ENCODE measurements at regions not wholly inside any gene's neighbourhood (a gene's known extent, or its start where the extent isn't known, plus 50 kb on each side); places are given as distances from the start of the nearest gene placed in this dataset.
A peak's percentile ranks its signal among the peaks of the same experiment; 100 is the strongest.

GRCh38 chr15:70226337-70226980 lies 128.7 kb upstream of the TLE3 start:
- no peak for DNase-seq (ENCODE audit: low read depth)

DNA sequence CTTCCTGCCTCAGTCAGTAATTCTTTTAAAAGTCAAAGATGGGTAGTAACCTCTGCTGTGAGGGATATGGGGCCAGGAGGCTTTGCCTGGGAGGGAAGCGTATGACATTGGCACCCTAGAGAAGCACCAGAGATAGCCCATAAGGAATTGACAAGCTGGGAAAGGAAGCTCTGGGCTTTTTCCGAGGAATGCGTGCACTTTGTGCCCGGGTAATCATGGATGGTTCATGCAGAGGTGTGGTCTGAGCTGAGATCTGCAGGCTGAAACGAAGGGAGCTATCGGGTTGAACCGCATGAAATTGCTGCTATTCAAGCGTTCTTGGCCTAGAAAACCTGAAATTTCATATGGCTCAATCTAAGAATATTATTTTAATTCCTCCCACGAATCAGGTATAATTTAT lies 127.7 kb upstream of the TLE3 start:
- no peak for DNase-seq (ENCODE audit: low read depth)

DNA sequence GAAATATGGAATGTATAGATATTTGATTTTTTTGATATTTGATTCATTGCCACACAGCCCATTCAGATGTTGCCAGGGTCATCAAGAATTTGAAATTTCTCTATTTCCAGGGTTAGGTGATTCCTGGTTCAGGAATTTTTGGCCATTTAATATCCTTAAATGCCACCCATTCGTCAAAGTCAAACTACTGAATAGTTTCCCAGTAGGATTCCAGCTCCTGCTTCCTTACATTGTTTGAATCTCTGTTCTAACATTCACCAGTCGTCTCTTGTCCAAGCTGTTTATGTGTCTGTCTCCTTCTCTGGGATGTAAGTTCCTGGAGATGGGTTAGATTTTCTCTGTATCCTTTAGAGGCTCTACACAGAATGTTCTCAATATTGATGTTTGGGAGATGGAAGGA lies 124.9 kb upstream of the TLE3 start:
- no peak for DNase-seq (ENCODE audit: low read depth)

GRCh38 chr15:70220490-70221096 lies 122.9 kb upstream of the TLE3 start:
- DNase-seq (ENCODE audit: low read depth) = no peak

DNA sequence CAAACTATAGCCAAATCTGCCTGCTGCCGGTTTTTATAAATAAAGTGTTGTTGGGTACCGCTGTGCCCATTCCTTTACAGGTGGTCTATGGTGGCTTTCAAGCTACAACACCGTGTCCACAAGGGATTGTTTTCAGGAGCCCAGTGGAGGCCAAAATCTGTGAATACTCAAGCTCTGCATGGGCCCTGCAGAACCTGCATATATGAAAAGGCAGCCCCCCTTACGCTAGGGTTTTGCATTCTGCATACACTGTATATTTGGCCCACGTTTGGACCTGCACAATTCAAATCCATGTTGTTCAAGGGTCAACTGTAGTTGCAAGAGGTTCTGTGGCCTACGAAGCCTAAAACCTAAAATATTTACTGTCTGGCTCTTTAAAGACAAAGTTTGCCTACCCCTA lies 122.2 kb upstream of the TLE3 start:
- DNase-seq (ENCODE audit: low read depth) = no peak

DNA sequence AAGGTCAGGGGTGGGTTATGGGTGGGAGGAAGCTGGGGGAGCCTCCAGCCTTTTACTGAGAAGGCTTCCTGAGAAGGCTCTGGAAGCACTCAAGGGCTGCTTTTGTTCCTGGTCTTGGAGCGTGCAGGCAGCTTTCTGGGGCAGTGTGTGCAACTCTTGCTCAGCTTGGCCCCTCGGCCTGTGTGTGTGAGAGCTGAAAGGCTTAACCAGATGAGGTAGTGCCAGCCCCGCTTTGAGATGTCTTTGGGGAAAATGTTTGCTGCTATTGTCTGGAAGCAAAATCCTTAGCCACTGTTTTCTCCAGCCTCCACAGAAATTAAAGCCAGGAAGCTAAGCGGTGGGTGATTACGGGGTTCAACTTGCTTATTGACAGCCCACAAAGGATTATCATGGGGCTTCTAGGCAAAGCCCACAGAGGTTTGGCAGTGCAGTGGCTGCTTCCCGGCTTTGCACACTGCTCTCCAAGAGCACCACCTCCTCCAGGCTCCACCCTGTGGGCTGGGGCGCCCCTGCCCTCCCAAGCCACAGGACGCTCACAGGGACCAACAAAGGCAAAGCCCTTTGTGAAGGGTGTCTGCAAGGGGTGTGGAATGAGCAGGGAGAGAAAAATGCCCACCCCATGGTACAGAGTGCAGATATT lies 121.7 kb upstream of the TLE3 start:
- DNase-seq (ENCODE audit: low read depth) = no peak

DNA sequence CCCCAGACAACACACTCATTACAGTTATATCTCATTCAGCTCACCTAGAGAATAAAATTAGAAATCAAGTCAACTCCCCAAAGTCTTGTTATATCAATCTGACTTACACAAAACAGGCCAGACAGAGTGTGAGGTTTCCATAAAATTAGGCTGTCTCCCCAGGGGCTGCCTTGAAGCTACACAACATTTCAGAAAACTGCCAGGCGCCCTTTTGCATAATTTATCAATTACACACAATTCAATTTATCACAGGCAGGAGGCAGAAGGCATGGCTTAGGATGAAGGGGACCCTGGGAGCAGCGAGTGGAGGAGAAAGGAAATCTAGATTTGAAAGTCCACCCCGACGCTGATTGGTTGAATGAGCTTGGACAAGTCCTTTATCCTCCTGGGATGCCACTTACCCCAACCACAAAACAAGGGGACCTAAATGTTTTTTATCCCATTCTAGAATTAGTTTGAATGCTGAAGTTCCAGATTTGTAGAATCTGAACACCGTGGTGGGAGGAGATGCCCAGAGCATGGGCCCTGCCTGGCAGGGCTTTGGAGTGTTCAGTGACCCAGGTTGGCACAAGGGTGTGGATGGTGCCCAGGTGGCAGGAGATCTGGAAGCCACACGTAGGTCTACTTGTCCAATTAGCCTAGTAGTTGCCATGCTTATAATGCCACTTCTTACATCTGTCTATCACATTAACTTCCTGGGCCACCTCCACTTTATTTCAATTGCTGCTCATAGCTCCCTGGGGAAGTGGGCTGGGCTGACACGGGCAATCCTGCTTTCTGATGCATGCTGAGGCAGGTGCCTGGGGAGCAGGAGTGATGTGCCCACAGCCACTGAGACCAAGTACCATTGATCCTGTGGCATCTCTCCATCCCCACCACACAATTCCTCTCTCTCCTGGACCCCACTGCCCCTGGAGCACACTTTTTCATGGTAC lies 119.8 kb upstream of the TLE3 start:
- DNase-seq (ENCODE audit: low read depth) = no peak

GRCh38 chr15:70215951-70216350 lies 118.2 kb upstream of the TLE3 start:
- no peak for DNase-seq (ENCODE audit: low read depth)

DNA sequence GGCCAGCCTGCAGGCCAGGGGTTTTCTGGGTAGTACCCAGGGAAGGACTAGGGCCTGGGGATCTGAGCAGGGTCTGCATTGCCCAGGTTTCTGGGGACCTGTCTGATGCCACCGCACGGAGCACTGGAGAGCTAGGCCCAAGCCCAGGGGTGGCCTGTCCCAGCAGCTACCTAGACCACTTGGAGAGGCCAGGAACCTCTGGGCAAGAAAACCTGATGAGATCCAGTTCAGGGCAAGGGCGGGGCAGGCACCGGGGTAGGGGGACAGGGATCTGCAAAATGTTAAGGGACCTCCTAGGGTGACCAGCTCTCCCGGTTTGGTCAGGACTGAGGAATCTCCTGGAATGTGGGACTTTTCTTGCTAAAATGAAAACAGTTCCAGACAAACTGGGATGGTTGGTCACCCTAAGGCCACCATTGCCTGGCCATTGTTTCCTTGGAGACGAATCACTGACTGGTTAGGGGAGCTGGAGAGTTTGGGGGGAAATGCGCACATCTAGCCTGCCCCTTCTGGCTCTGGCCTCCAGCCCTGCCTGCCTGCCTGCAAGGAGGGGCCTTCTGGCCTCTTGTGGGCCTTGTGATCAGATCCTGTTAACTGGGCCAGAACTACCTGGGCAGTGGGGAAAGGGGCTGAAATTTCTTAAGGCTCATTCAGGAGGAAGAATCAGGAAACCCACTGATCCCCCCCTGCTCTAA lies 117.4 kb upstream of the TLE3 start:
- no peak for DNase-seq (ENCODE audit: low read depth)

DNA sequence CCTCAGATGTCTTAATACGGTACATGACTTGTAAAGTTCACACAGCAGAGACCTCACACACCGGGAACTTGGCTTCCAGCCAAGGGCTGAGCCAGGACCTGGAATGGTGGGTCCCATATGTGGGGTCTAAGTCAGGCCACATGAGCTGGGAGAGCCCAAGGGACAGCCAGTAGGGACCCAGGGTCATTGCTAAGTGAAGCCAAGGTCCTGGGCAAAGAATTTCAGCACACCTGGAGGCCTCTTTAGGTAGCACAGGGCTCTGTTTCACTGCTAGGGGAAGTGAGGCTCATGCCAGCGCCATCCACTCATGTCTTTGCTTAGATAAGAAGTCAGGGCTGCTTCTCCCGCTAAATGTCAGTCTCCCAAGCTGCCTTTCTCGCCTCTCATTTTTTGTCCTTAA lies 116.6 kb upstream of the TLE3 start:
- no peak for DNase-seq (ENCODE audit: low read depth)

GRCh38 chr15:70213794-70214193 lies 116.1 kb upstream of the TLE3 start:
- no peak for DNase-seq (ENCODE audit: low read depth)

DNA sequence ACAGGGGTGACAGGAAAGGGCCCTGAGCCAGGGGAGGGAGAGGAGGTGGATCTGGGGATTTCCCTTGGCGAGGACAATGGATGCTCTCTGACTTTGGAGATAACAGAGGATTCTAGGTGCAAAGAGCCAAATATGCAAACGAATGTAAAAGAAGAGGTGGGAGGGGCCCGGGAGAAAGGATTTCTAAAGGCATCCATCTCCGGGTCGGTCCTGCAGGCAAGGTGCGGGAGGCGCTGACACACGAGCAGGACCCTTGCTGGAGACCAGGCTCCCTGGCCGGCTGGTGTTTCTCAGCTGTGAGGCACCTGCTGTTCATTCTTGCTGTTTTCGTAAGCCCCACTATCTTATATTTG lies 115.2 kb upstream of the TLE3 start:
- DNase-seq (ENCODE audit: low read depth) = no peak

DNA sequence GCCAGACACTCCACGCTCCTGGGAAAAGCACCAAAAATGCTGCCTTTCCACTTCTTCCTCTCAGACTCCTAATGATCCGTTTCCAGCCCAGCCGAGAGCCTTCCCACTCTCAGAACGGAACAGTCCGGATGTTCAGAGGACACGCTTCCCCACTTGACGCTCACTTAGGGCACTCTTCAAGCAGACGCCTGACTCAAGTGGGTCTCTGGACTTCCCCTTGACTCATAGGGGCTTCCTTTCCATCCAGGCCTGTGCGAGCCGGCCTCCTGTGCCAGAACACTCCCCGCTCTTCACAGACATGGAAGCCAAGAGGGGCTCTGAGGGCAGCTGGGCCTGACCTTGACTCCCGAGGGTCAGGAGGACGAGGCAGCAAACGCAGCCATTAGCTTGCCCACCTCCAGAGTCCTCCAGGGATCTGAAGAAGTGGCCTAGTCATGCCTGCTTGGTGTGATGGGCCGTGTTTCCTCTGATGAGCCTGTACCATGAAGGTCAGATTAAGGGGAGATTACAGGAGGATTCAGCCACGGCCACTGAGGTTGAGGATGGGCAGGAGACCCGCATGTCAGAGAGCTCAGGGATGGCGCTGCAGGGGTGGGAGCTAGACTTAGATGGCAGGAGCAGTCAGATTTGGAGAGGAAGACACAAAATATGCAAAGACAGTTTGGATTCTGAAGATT lies 114.7 kb upstream of the TLE3 start:
- DNase-seq (ENCODE audit: low read depth) = no peak

DNA sequence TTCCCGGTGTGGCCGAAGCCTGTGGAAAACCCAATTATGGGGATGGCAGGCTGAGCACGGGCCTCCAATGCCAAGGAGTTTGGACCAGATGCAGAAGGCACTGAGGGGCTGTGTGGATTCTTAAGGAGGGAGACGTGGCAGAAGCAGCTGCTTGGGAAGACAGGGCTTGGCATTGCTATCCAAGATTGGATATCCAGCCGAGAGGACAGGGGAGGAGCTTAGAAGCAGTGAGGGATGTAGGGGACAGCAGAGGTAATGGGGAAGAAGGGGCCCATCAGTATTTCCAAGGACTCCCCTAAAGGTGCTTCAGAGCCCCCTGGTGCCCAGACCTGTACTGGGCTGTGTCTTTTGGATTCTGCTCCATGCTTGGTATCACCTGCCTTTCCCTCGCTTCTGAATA lies 112.8 kb upstream of the TLE3 start:
- DNase-seq (ENCODE audit: low read depth) = no peak

- no peak for DNase-seq (ENCODE audit: low read depth)
These were observed 112.4 kb upstream of the TLE3 start for GRCh38 chr15:70210076-70210475.

- DNase-seq (ENCODE audit: low read depth) = no peak
These were observed 111.8 kb upstream of the TLE3 start for GRCh38 chr15:70209499-70209898.

GRCh38 chr15:70208332-70208731 lies 110.6 kb upstream of the TLE3 start:
- DNase-seq (ENCODE audit: low read depth) = no peak

DNA sequence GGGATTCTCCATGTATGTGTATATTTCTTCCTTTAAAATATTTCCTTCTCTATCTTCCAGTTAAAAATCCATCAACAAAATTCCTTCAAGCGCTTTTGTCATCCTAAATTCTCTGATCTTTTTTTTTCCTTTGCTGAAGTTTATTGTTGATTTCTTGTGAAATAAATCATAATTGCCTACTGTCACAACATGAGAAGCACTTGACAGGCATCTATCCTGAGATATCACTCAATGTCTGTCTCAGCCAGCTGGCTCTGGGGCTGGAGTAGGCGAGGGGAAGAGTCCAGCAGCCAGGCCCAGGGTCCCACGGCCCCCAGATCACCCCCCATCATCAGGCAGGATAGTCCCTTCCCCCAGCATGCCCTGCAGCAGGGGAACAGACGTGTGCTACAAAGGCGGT lies 109.0 kb upstream of the TLE3 start:
- DNase-seq (ENCODE audit: low read depth) = no peak

- peak; percentile 30 for DNase-seq (ENCODE audit: low read depth)
These were observed 106.9 kb upstream of the TLE3 start for GRCh38 chr15:70204652-70205051.

DNA sequence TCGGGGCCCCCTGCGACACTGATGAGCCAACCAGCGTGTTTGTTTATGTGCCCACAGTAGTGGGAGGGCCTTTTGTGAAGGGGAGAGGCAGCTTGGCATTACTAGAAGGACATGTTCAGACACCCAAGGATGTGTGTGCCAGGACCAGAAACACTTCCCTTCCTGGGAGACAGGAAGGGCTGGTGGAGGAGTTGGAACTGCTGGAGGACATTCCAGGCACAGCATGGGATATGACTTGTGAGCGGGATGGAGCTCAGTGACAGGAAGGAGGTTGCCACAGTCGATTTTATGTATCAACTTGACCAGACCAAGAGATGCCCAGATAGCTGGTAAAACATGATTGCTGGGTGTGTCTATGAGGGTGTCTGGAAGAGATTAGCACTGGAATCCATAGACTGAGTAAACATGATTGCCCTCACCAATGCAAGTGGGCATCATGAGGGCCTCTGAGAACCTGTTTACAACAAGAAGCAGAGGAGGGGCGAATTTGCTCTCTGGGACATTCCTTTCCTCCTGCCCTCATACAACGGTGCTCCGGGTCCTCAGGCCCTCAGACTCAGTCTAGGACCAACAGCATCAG lies 106.4 kb upstream of the TLE3 start:
- no peak for DNase-seq (ENCODE audit: low read depth)

DNA sequence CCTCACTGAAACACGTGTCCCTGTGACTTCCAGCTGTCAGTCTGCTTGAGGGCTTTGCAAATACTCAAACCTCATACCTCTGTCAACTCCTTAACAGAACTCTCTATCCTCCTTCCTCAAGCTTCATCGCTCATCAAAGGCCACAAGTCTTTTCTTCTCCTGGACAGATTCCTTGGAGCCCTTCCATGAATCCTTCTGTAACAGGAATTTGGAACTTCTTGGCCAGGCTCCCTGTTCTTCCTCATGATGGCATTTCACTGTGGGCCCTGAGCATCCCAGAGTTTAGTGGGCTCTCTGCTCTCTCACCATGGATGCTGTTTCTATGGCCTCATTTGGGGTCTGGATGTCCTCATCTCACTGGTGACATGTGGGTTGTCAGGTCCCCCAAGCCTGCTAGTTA lies 105.0 kb upstream of the TLE3 start:
- no peak for DNase-seq (ENCODE audit: low read depth)

Measured in ELR (cell line).